CD8-positive, alpha-beta memory T cell (primary cell): ENCODE measurements at regions not wholly inside any gene's neighbourhood (a gene's known extent, or its start where the extent isn't known, plus 50 kb on each side); places are given as distances from the start of the nearest gene placed in this dataset.

Source experiments
- CTCF ChIA-PET: fragments of 350-600 bp; sonication (Branson Sonifier 250); formaldehyde crosslinking; loops from one replicate; lab custom pipeline; 2021; ENCODE audit warnings: antibody characterized with exemption; lab: Charles Lee
- POLR2A ChIA-PET: fragments of 350-600 bp; sonication (Branson Sonifier 250); formaldehyde crosslinking; loops from one replicate; lab custom pipeline; 2021; ENCODE audit warnings: antibody characterized with exemption; lab: Charles Lee
- DNase-seq, 5 donors: peaks; one replicate each; pipeline versions ENCODE4 v3.0.0 to v3.0.0-alpha.2; 2020 to 2022; ENCODE audit warnings: mixed read lengths in 1 of 5
- H3K27ac ChIP-seq: one replicate; pipeline ENCODE4 v1.7.0; 2013; ENCODE audit warnings: low read depth, mild to moderate bottlenecking, low read length, moderate library complexity
- H3K27me3 ChIP-seq: 2 replicates; pipeline ENCODE4 v1.7.0; 2013; ENCODE audit warnings: low read length, mild to moderate bottlenecking; ENCODE audit not compliant: insufficient read depth, poor library complexity, severe bottlenecking
- H3K36me3 ChIP-seq: 2 replicates; pipeline ENCODE4 v1.7.0; 2013; ENCODE audit warnings: mild to moderate bottlenecking, low read length, moderate library complexity; ENCODE audit not compliant: insufficient read depth
- H3K4me1 ChIP-seq: 2 replicates; pipeline ENCODE4 v1.7.0; 2013; ENCODE audit warnings: mild to moderate bottlenecking, low read length, moderate library complexity; ENCODE audit not compliant: insufficient read depth
- H3K4me3 ChIP-seq: 2 replicates; pipeline ENCODE4 v1.7.0; 2013; ENCODE audit warnings: mild to moderate bottlenecking, low read length
- H3K9me3 ChIP-seq: 2 replicates; pipeline ENCODE4 v1.7.0; 2013; ENCODE audit warnings: mild to moderate bottlenecking, low read length
- H3K27ac Mint-ChIP-seq, 8 donors: one replicate each; pipeline ENCODE4 v1.8.0; 2020 to 2021; ENCODE audit warnings: mixed read lengths in 8 of 8, mild to moderate bottlenecking in 6 of 8, inconsistent platforms in 3 of 8, moderate library complexity in 3 of 8
- H3K27me3 Mint-ChIP-seq, 2 donors: one replicate each; pipeline ENCODE4 v1.8.0; 2020 to 2021; ENCODE audit warnings: mixed read lengths in 2 of 2, mild to moderate bottlenecking in 1 of 2, moderate library complexity in 1 of 2
- H3K36me3 Mint-ChIP-seq, 3 donors: one replicate each; pipeline ENCODE4 v1.8.0; 2020 to 2021; ENCODE audit warnings: mixed read lengths in 3 of 3, inconsistent platforms in 1 of 3, mild to moderate bottlenecking in 1 of 3
- H3K4me1 Mint-ChIP-seq, 3 donors: one replicate each; pipeline ENCODE4 v1.8.0; 2020 to 2021; ENCODE audit warnings: mixed read lengths in 3 of 3, inconsistent platforms in 1 of 3, mild to moderate bottlenecking in 1 of 3
- H3K4me3 Mint-ChIP-seq, 7 donors: one replicate each; pipeline ENCODE4 v1.8.0; 2020 to 2021; ENCODE audit warnings: mixed read lengths in 7 of 7, mild to moderate bottlenecking in 6 of 7, moderate library complexity in 4 of 7, inconsistent platforms in 2 of 7
- H3K9me3 Mint-ChIP-seq, 5 donors: one replicate each; pipeline ENCODE4 v1.8.0; 2020 to 2022; ENCODE audit warnings: mixed read lengths in 5 of 5, mild to moderate bottlenecking in 3 of 5, moderate library complexity in 2 of 5, inconsistent platforms in 1 of 5

DNA sequence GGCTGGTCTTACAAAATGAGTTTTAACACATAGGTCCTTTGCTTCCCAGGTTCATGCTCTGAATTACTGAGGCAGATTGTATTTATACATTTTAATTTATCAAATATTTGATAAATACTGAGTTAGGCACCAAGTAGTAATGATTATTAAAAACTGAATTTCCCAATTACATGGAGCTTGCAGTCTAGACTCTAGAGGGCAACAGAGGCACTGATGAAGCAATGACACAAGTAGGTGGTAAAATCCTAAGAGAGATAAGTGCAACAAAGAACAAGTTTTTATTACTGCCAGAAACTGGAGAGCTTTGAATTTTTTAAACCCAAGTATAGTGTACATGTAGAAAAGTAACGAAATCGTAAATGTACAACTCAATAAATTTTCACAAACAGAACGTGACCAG lies 406.2 kb upstream of the RARB start:
- no peaks in the 10 kb centered on the region for H3K4me1 Mint-ChIP-seq
- Histone ChIP-seq H3K9me3 (no peaks in the 10 kb centered on the region), H3K27ac (no peak overlapping the region), H3K27me3 (no peaks in the 10 kb centered on the region), H3K36me3 (no peaks in the 10 kb centered on the region), H3K4me1 (no peaks in the 10 kb centered on the region), H3K4me3 (no peak overlapping the region)
- ChIA-PET POLR2A (no interaction called here), CTCF (no interaction called here)
- peaks cover 0 to 10% (median 0%) of the 10 kb centered on the region in 5 donors for H3K9me3 Mint-ChIP-seq
- H3K36me3 Mint-ChIP-seq, result no peaks in the 10 kb centered on the region
- no peak overlapping the region for H3K27ac Mint-ChIP-seq
- H3K4me3 Mint-ChIP-seq, result no peak overlapping the region
- H3K27me3 Mint-ChIP-seq, result no peaks in the 10 kb centered on the region
- no peak for DNase-seq

GRCh38 chr3:25023876-25024275 lies 404.2 kb upstream of the RARB start:
- POLR2A ChIA-PET, result no interaction called here
- no peak overlapping the region for H3K27ac ChIP-seq

DNA sequence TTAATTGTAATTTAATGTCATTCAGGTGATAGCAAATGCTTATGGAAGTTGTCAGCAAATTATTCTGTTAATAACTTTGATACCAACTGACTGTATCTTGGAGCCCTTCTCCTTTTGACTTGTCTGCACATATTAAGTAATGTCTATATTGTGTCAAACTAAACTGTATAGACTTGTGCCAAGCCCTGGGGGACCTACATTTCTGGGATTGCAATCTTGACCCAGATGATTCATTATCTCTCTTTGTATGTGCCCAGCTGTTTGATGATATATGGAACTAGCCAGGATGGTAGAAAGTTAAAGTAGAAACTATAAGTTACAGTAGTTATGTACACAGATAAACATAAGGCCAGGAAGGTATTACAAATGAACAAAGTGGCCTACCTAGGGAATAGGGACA lies 402.8 kb upstream of the RARB start:
- Histone ChIP-seq H3K27me3 (no peaks in the 10 kb centered on the region), H3K9me3 (no peaks in the 10 kb centered on the region), H3K36me3 (no peaks in the 10 kb centered on the region), H3K27ac (no peak overlapping the region), H3K4me3 (no peak overlapping the region), H3K4me1 (no peaks in the 10 kb centered on the region)
- no peaks in the 10 kb centered on the region for H3K27me3 Mint-ChIP-seq
- H3K4me3 Mint-ChIP-seq, result no peak overlapping the region
- no peaks in the 10 kb centered on the region for H3K36me3 Mint-ChIP-seq
- H3K27ac Mint-ChIP-seq, result no peak overlapping the region
- ChIA-PET POLR2A (no interaction called here), CTCF (no interaction called here)
- peaks cover 0 to 7% (median 2%) of the 10 kb centered on the region in 5 donors for H3K9me3 Mint-ChIP-seq
- no peak for DNase-seq
- no peaks in the 10 kb centered on the region for H3K4me1 Mint-ChIP-seq

More at GRCh38 chr3:25023876-25024275, 404.2 kb upstream of the RARB start:
- H3K36me3 ChIP-seq, result no peaks in the 10 kb centered on the region
- Mint-ChIP-seq H3K9me3 (peaks cover 0 to 5% (median 2%) of the 10 kb centered on the region in 5 donors), H3K27me3 (no peaks in the 10 kb centered on the region), H3K4me1 (no peaks in the 10 kb centered on the region), H3K4me3 (no peak overlapping the region), H3K27ac (no peak overlapping the region), H3K36me3 (no peaks in the 10 kb centered on the region)
- H3K9me3 ChIP-seq, result no peaks in the 10 kb centered on the region
- no peak overlapping the region for H3K4me3 ChIP-seq
- CTCF ChIA-PET, result no interaction called here
- no peaks in the 10 kb centered on the region for H3K27me3 ChIP-seq
- H3K4me1 ChIP-seq, result no peaks in the 10 kb centered on the region
- no peak for DNase-seq

DNA sequence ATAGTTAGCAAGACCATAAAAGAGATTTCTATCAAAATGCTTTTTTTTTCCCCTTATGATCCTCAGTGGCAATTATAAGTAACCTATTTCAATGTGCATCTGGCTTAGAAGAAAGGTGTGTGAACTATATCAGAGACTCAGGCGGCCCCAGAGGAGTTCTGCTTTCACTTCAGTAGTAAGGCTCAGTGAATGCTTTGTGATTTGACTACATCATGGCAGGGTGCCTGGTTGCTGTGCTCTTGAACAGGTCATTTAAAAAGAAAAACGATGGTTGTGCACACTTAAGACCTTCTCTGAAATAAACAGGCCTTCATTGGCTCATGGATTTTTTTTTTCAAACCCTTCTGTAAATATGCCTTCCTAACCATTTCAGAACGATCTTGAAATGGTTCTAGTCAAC lies 400.4 kb upstream of the RARB start:
- POLR2A ChIA-PET, result no interaction called here
- Mint-ChIP-seq H3K4me1 (no peaks in the 10 kb centered on the region), H3K4me3 (no peak overlapping the region), H3K9me3 (peaks cover 0 to 7% (median 2%) of the 10 kb centered on the region in 5 donors), H3K27me3 (no peaks in the 10 kb centered on the region), H3K27ac (no peak overlapping the region), H3K36me3 (no peaks in the 10 kb centered on the region)
- Histone ChIP-seq H3K4me3 (no peak overlapping the region), H3K4me1 (no peaks in the 10 kb centered on the region), H3K36me3 (no peaks in the 10 kb centered on the region), H3K27me3 (no peaks in the 10 kb centered on the region), H3K9me3 (no peaks in the 10 kb centered on the region), H3K27ac (no peak overlapping the region)
- CTCF ChIA-PET, result no interaction called here
- no peak for DNase-seq

- Mint-ChIP-seq H3K9me3 (peaks cover 0 to 11% (median 0%) of the 10 kb centered on the region in 5 donors), H3K27ac (no peak overlapping the region), H3K4me3 (no peak overlapping the region), H3K36me3 (no peaks in the 10 kb centered on the region), H3K4me1 (no peaks in the 10 kb centered on the region), H3K27me3 (no peaks in the 10 kb centered on the region)
- POLR2A ChIA-PET, result no interaction called here
- Histone ChIP-seq H3K27me3 (no peaks in the 10 kb centered on the region), H3K36me3 (no peaks in the 10 kb centered on the region), H3K4me1 (no peaks in the 10 kb centered on the region), H3K27ac (no peak overlapping the region), H3K4me3 (no peak overlapping the region), H3K9me3 (no peaks in the 10 kb centered on the region)
- DNase-seq, result no peak
- CTCF ChIA-PET, result no interaction called here
Observed at GRCh38 chr3:25029820-25030219, 398.2 kb upstream of the RARB start.

DNA sequence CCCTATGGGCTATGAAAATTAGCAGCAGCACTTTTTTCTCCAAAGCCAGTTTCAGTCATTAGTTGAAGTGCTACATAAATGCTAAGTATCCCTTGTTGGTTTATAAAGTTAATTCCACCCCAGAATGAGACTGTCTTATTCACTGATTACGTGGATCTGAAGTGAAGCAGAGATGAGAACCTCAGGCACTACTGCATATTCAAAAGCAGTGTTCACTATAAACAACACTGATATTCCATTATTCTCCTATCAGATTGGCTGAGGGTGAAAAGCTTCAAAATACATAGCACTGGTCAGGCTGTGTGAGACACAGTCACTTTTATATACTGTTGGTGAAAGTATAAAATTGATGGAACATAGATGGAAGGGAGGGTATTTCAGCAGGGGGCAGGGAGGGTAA lies 395.7 kb upstream of the RARB start:
- Mint-ChIP-seq H3K36me3 (no peaks in the 10 kb centered on the region), H3K27me3 (no peaks in the 10 kb centered on the region), H3K27ac (no peak overlapping the region), H3K9me3 (peaks cover 0 to 7% (median 0%) of the 10 kb centered on the region in 5 donors), H3K4me1 (no peaks in the 10 kb centered on the region), H3K4me3 (no peak overlapping the region)
- Histone ChIP-seq H3K9me3 (no peaks in the 10 kb centered on the region), H3K36me3 (no peaks in the 10 kb centered on the region), H3K4me3 (no peak overlapping the region), H3K27ac (no peak overlapping the region), H3K4me1 (no peaks in the 10 kb centered on the region), H3K27me3 (no peaks in the 10 kb centered on the region)
- no peak for DNase-seq
- ChIA-PET POLR2A (no interaction called here), CTCF (no interaction called here)

DNA sequence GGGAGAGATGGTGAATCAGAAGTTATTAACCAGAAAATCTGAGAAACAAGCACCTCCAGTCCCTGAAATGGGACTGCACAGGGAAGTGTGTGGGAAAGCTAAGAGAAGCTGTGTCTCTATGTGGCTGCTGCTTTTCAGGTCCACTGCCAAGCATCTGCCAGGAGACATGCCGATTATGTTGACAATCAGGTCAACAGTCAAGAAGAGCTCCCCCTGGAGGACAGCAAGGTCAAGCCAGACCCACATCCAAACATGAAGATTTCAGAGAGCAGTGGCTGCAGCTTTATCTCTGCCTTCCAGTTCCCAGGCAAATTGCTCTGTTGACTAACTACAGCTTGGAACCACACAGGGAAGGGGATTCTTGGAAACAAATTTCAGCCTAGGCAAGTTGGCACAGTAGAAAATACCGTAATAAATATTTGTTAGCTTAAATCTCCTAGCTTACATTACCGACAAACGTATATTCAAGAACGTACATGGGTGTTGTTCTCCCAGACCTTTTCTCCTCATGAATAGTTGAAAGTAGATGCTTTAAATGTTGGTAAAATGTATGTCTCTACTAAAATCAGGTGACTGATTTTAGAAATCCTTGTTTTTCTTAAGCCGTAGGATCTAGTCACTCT lies 394.5 kb upstream of the RARB start:
- Histone ChIP-seq H3K4me3 (no peak overlapping the region), H3K27ac (no peak overlapping the region), H3K27me3 (no peaks in the 10 kb centered on the region), H3K36me3 (no peaks in the 10 kb centered on the region), H3K4me1 (no peaks in the 10 kb centered on the region), H3K9me3 (no peaks in the 10 kb centered on the region)
- ChIA-PET POLR2A (no interaction called here), CTCF (interaction anchor here (1.1 kb wide), 1 partner anchor 16 kb away, joined by 3 read pairs; no protein-coding TSS in a partner anchor)
- H3K9me3 Mint-ChIP-seq, result peaks cover 0 to 7% (median 0%) of the 10 kb centered on the region in 5 donors
- H3K36me3 Mint-ChIP-seq, result no peaks in the 10 kb centered on the region
- no peak overlapping the region for H3K4me3 Mint-ChIP-seq
- no peaks in the 10 kb centered on the region for H3K27me3 Mint-ChIP-seq
- H3K27ac Mint-ChIP-seq, result no peak overlapping the region
- no peaks in the 10 kb centered on the region for H3K4me1 Mint-ChIP-seq
- no peak for DNase-seq

DNA sequence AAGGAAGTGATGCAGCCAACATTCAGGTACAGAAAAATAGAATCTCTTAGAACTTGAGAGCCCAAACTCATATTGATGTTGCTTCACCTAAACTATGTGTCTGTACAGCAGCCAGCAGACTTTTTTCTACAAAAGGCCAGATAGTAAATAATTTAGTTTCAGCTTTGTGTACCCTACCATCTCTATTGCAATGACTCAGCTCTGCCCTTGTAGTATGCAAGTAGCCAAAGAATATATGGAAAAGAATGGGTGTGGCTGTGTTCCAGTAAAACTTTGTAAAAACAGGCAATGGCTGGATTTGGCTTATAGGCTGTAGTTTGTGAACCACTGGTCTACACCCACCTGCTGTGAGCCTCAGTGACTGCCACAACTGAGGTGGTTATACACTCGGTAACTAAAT lies 392.5 kb upstream of the RARB start:
- Histone ChIP-seq H3K27ac (no peak overlapping the region), H3K4me1 (no peaks in the 10 kb centered on the region), H3K27me3 (no peaks in the 10 kb centered on the region), H3K9me3 (no peaks in the 10 kb centered on the region), H3K4me3 (no peak overlapping the region), H3K36me3 (no peaks in the 10 kb centered on the region)
- H3K4me3 Mint-ChIP-seq, result no peak overlapping the region
- CTCF ChIA-PET, result no interaction called here
- H3K9me3 Mint-ChIP-seq, result peaks cover 0 to 13% (median 4%) of the 10 kb centered on the region in 5 donors
- H3K27ac Mint-ChIP-seq, result no peak overlapping the region
- POLR2A ChIA-PET, result no interaction called here
- DNase-seq, result no peak
- no peaks in the 10 kb centered on the region for H3K27me3 Mint-ChIP-seq
- H3K36me3 Mint-ChIP-seq, result no peaks in the 10 kb centered on the region
- no peaks in the 10 kb centered on the region for H3K4me1 Mint-ChIP-seq
